DOHH2 (cell line): ENCODE measurements at regions not wholly inside any gene's neighbourhood (a gene's known extent, or its start where the extent isn't known, plus 50 kb on each side); places are given as distances from the start of the nearest gene placed in this dataset.

ENCODE experiments used
- EZH2phosphoT487 ChIP-seq: fragments of 200-600 bp; sonication (generic); IDR thresholded peaks from 2 replicates; pipeline ENCODE4 v1.6.1; 2017; ENCODE audit warnings: borderline replicate concordance, mild to moderate bottlenecking, antibody characterized with exemption, low read length, moderate library complexity, mixed read lengths
- TF ChIP-seq, protein P1 (sequence below): fragments of 200-600 bp; sonication (generic); IDR thresholded peaks from one replicate; pipeline ENCODE4 v1.5.1; 2014; ENCODE audit warnings: antibody characterized with exemption, mild to moderate bottlenecking, low read depth, low read length; ENCODE audit not compliant: poor library complexity, severe bottlenecking

DNA sequence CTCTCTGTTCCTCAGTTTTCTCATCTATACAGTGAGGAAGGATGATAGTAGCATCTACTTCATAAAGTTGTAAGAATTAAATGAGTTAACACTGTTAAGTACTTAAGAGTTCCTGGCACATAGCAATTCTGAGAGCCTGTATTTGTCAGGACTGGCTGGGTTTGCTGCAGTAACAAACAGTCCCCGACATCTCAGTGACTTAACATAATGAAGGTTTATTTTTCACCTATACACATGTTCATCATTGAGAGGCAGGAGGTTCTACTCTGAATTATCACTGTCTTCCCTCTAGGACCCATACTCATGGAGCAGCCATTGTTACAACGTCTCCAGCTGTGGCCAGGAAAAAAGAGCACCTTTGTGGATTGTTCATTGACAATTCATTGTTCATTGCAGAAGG lies 190.6 kb upstream of the PROK2 start:
- no peak for TF ChIP-seq EZH2phosphoT487
- TF ChIP-seq, protein P1, sequence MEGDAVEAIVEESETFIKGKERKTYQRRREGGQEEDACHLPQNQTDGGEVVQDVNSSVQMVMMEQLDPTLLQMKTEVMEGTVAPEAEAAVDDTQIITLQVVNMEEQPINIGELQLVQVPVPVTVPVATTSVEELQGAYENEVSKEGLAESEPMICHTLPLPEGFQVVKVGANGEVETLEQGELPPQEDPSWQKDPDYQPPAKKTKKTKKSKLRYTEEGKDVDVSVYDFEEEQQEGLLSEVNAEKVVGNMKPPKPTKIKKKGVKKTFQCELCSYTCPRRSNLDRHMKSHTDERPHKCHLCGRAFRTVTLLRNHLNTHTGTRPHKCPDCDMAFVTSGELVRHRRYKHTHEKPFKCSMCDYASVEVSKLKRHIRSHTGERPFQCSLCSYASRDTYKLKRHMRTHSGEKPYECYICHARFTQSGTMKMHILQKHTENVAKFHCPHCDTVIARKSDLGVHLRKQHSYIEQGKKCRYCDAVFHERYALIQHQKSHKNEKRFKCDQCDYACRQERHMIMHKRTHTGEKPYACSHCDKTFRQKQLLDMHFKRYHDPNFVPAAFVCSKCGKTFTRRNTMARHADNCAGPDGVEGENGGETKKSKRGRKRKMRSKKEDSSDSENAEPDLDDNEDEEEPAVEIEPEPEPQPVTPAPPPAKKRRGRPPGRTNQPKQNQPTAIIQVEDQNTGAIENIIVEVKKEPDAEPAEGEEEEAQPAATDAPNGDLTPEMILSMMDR = no peak
